CD14-positive monocyte (primary cell): ENCODE measurements at regions not wholly inside any gene's neighbourhood (a gene's known extent, or its start where the extent isn't known, plus 50 kb on each side); places are given as distances from the start of the nearest gene placed in this dataset.

Experiments
- DNase-seq, 3 donors: peaks; one replicate each; pipeline ENCODE4 v3.0.0-alpha.2; 2011 to 2022
- H2AFZ ChIP-seq: 2 replicates; pipeline ENCODE4 v1.6.0; 2012; ENCODE audit warnings: mild to moderate bottlenecking, low read depth, low read length, inconsistent platforms; ENCODE audit not compliant: insufficient read depth, poor library complexity, severe bottlenecking
- H3K27ac ChIP-seq, 2 donors: 1 replicate in 1 of 2; 2 replicates in 1 of 2; pipeline ENCODE4 v1.5.1; 2012 to 2013; ENCODE audit warnings: low read length in 2 of 2, control low read depth in 1 of 2, inconsistent platforms in 1 of 2, low read depth in 1 of 2, mild to moderate bottlenecking in 1 of 2
- H3K27me3 ChIP-seq, 2 donors: one replicate each; pipeline versions ENCODE4 v1.6.0 to v1.6.1; 2011 to 2013; ENCODE audit warnings: low read length in 2 of 2; ENCODE audit not compliant: control insufficient read depth in 2 of 2, insufficient read depth in 2 of 2
- H3K36me3 ChIP-seq, 2 donors: replicated peaks in 1 of 2; 1 replicate in 1 of 2; 2 replicates in 1 of 2; pipeline versions ENCODE4 v1.5.1 to v1.6.1; 2012 to 2013; ENCODE audit warnings: low read length in 2 of 2, control low read depth in 1 of 2, inconsistent platforms in 1 of 2, mild to moderate bottlenecking in 1 of 2; ENCODE audit not compliant: insufficient read depth in 2 of 2, control insufficient read depth in 1 of 2
- H3K4me1 ChIP-seq, 2 donors: 1 replicate in 1 of 2; 2 replicates in 1 of 2; pipeline versions ENCODE4 v1.5.1 to v1.6.1; 2012 to 2013; ENCODE audit warnings: low read length in 2 of 2, control low read depth in 1 of 2, inconsistent platforms in 1 of 2, mild to moderate bottlenecking in 1 of 2, moderate library complexity in 1 of 2; ENCODE audit not compliant: insufficient read depth in 2 of 2, control insufficient read depth in 1 of 2
- H3K4me2 ChIP-seq: replicated peaks from 2 replicates; pipeline ENCODE3; 2012; ENCODE audit warnings: low read length, moderate library complexity, mild to moderate bottlenecking; ENCODE audit not compliant: poor library complexity, severe bottlenecking; ENCODE audit errors: extremely low read depth
- H3K4me3 ChIP-seq, 3 experiments: fragments of 200-600 bp in 1 of 3; sonication (generic) in 1 of 3; replicated peaks in 1 of 3; 1 replicate in 2 of 3; 2 replicates in 1 of 3; pipeline ENCODE4 v1.5.1; 2011 to 2013; ENCODE audit warnings: low read length in 3 of 3, mild to moderate bottlenecking in 3 of 3, control low read depth in 2 of 3, low read depth in 2 of 3, inconsistent platforms in 1 of 3, moderate library complexity in 1 of 3
- H3K79me2 ChIP-seq: 2 replicates; pipeline ENCODE4 v1.6.0; 2012; ENCODE audit warnings: mild to moderate bottlenecking, control low read depth, inconsistent platforms, low read length, moderate library complexity; ENCODE audit not compliant: insufficient read depth
- H3K9ac ChIP-seq: 2 replicates; pipeline ENCODE4 v1.6.0; 2017; ENCODE audit warnings: low read length, mild to moderate bottlenecking; ENCODE audit not compliant: insufficient read depth, poor library complexity, severe bottlenecking
- H3K9me3 ChIP-seq, 2 donors: replicated peaks in 1 of 2; 1 replicate in 1 of 2; 2 replicates in 1 of 2; pipeline versions ENCODE4 v1.5.1 to v1.6.1; 2012 to 2013; ENCODE audit warnings: low read length in 2 of 2, control low read depth in 1 of 2; ENCODE audit not compliant: control insufficient read depth in 1 of 2, insufficient read depth in 1 of 2
- H4K20me1 ChIP-seq: 2 replicates; pipeline ENCODE4 v1.6.0; 2012; ENCODE audit warnings: mild to moderate bottlenecking, low read length, control low read depth, moderate library complexity; ENCODE audit not compliant: insufficient read depth
- H3K27ac Mint-ChIP-seq, 7 donors: one replicate each; pipeline ENCODE4 v1.8.0; 2020; ENCODE audit warnings: mild to moderate bottlenecking in 7 of 7, mixed read lengths in 7 of 7, moderate library complexity in 6 of 7, inconsistent platforms in 2 of 7
- H3K27me3 Mint-ChIP-seq, 3 donors: one replicate each; pipeline ENCODE4 v1.8.0; 2021 to 2022; ENCODE audit warnings: low read depth in 3 of 3, mild to moderate bottlenecking in 3 of 3, mixed read lengths in 3 of 3, moderate library complexity in 3 of 3, inconsistent platforms in 1 of 3
- H3K36me3 Mint-ChIP-seq, 2 donors: one replicate each; pipeline ENCODE4 v1.8.0; 2020; ENCODE audit warnings: mixed read lengths in 2 of 2, inconsistent platforms in 1 of 2, mild to moderate bottlenecking in 1 of 2
- H3K4me1 Mint-ChIP-seq: one replicate; pipeline ENCODE4 v1.8.0; 2020; ENCODE audit warnings: mild to moderate bottlenecking, mixed read lengths
- H3K4me3 Mint-ChIP-seq, 2 donors: one replicate each; pipeline ENCODE4 v1.8.0; 2020; ENCODE audit warnings: mild to moderate bottlenecking in 2 of 2, mixed read lengths in 2 of 2, moderate library complexity in 1 of 2
- H3K9me3 Mint-ChIP-seq, 7 donors: one replicate each; pipeline ENCODE4 v1.8.0; 2020 to 2022; ENCODE audit warnings: mixed read lengths in 7 of 7, mild to moderate bottlenecking in 6 of 7, moderate library complexity in 6 of 7, inconsistent platforms in 2 of 7
- WGBS: methylation state at CpG from one replicate; pipeline ENCODE4 v1.1.5; 2013; ENCODE audit warnings: missing lambda C conversion rate; ENCODE audit not compliant: insufficient coverage; 5-methylcytosine and 5-hydroxymethylcytosine counted together
- intact Hi-C, 2 donors: fragments of 100-400 bp; cut with micrococcal nuclease; formaldehyde crosslinking; loops; one replicate each; pipeline versions ENCODE4 v1.15.0 to v1.15.1; 2023
- TF ChIP-seq, protein P1 (sequence below): fragments of 200-600 bp; IDR thresholded peaks from one replicate; pipeline ENCODE4 v1.8.0; 2022; ENCODE audit warnings: antibody characterized with exemption, mild to moderate bottlenecking

DNA sequence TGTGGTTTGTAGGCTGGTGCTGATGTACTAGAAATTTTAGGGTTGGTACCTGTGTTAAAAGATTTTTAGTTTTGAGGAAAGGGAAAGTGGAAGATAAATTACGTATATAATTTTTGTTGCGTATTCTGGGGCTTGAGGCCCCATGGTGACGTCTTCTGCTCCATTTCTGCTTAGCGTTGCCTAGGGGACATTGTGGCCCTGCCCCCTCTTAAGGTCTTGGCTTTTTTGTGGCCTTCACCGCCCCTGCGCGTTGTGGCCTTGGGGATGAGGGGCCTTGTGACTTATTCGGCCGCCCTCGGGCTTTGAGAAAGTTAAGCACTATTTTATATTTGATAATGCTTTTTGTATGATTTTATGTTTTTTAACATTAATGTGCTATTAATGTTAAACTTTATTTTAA is 182.0 kb downstream of the KLF13 start:
- 90% methylated on average over 4 of the region's 10 CpGs for WGBS
- H4K20me1 ChIP-seq, result no peaks in the 10 kb centered on the region
- Mint-ChIP-seq H3K9me3 (peaks cover 0 to 12% (median 7%) of the 10 kb centered on the region in 7 donors), H3K4me3 (peak overlapping the region in 1 of 2 donors; percentile 35), H3K4me1 (no peaks in the 10 kb centered on the region), H3K36me3 (no peaks in the 10 kb centered on the region), H3K27ac (no peak overlapping the region), H3K27me3 (peaks cover 23 to 37% (median 30%) of the 10 kb centered on the region in 3 donors)
- H3K9me3 ChIP-seq, result peaks cover 5 to 6% of the 10 kb centered on the region in 2 donors
- intact Hi-C loops, result no loop called here
- no peak overlapping the region for H3K4me3 ChIP-seq
- no peak overlapping the region for H3K9ac ChIP-seq
- no peaks in the 10 kb centered on the region for H3K36me3 ChIP-seq
- H3K4me1 ChIP-seq, result no peaks in the 10 kb centered on the region
- no peaks in the 10 kb centered on the region for H3K79me2 ChIP-seq
- no peak overlapping the region for H2AFZ ChIP-seq
- TF ChIP-seq, protein P1, sequence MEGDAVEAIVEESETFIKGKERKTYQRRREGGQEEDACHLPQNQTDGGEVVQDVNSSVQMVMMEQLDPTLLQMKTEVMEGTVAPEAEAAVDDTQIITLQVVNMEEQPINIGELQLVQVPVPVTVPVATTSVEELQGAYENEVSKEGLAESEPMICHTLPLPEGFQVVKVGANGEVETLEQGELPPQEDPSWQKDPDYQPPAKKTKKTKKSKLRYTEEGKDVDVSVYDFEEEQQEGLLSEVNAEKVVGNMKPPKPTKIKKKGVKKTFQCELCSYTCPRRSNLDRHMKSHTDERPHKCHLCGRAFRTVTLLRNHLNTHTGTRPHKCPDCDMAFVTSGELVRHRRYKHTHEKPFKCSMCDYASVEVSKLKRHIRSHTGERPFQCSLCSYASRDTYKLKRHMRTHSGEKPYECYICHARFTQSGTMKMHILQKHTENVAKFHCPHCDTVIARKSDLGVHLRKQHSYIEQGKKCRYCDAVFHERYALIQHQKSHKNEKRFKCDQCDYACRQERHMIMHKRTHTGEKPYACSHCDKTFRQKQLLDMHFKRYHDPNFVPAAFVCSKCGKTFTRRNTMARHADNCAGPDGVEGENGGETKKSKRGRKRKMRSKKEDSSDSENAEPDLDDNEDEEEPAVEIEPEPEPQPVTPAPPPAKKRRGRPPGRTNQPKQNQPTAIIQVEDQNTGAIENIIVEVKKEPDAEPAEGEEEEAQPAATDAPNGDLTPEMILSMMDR, result no peak
- DNase-seq, result no peak
- H3K27ac ChIP-seq, result no peak overlapping the region
- H3K4me2 ChIP-seq, result no peak overlapping the region
- peaks cover 3 to 5% of the 10 kb centered on the region in 2 donors for H3K27me3 ChIP-seq

DNA sequence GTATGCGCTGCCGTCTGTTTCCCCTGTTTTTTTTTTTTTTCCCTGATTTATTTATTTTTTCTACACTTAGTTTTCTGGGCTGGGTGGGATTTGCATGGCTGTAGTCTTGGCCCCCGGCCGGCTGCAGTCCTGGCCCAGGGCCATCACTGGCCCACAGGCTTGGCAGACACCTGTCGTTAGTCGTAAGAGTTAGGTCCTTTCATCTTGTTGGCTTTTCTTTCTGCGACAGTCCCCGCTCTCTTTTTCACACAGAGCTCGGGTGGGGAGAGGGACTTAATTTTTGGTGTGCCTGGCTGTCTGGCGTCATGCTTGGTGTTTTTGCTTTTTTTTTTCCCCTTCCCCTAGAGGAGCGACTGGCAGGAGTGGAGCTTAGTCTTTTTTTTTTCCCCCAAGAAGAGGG is 183.4 kb downstream of the KLF13 start:
- Mint-ChIP-seq H3K36me3 (no peaks in the 10 kb centered on the region), H3K27me3 (peaks cover 23 to 40% (median 33%) of the 10 kb centered on the region in 3 donors), H3K4me1 (no peaks in the 10 kb centered on the region), H3K27ac (no peak overlapping the region), H3K4me3 (no peak overlapping the region), H3K9me3 (peaks cover 0 to 12% (median 7%) of the 10 kb centered on the region in 7 donors)
- TF ChIP-seq, protein P1, result no peak
- Histone ChIP-seq H2AFZ (no peak overlapping the region), H3K4me2 (no peak overlapping the region), H3K4me1 (no peaks in the 10 kb centered on the region), H3K27ac (no peak overlapping the region), H3K36me3 (no peaks in the 10 kb centered on the region), H3K79me2 (no peaks in the 10 kb centered on the region), H3K9ac (no peak overlapping the region), H4K20me1 (no peaks in the 10 kb centered on the region), H3K9me3 (peaks cover 5 to 6% of the 10 kb centered on the region in 2 donors), H3K27me3 (peaks cover 3 to 5% of the 10 kb centered on the region in 2 donors), H3K4me3 (no peak overlapping the region)
- intact Hi-C loops, result no loop called here
- DNase-seq, result no peak
- WGBS, result 100% methylated on average over 4 of the region's 11 CpGs
